ENCODE measurements at regions not wholly inside any gene's neighbourhood (a gene's known extent, or its start where the extent isn't known, plus 50 kb on each side); places are given as distances from the start of the nearest gene placed in this dataset.

DNA sequence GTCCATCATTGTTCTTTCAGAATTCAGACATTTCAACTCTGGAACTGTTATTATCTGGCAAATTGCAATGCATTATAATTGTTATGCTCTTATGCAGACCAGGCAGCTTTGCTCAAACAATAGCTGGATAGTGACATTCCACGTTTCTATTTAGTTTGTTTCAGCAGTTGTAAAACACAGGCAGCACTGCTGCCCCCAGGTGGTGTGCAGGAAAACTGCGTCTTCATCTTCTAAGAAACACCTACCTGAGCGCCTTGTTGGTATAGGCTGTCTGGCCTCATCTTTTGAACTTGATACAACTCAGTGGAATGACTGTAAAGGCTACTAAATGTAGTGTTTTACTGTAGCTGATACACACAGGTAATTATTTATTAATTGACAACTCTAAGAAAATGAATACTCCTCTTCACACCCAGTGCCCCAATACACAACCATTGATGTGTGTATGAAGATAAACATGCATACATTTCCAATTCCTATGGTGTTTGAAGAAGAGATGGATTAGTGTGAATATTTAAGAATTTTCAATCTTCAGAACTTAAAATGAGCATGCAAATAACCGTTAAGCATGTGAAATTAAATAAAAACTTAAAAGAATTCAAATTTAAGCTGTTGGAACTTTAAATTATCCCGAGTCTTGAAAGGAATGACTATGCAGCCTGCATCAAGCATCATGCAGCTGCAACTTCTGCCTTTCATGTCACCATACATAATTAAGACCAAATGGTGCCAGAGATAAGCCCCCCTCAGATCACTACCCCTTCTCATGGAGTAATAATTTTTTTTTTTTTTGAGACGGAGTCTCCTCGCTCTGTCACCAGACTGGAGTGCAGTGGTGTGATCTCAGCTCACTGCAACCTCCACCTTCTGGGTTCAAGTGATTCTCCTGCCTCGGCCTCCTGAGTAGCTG, 85.6 kb downstream of the CD8B2 start:
- intact Hi-C loops (cut with DNase I): no loop called here
- TF ChIP-seq, protein P1, sequence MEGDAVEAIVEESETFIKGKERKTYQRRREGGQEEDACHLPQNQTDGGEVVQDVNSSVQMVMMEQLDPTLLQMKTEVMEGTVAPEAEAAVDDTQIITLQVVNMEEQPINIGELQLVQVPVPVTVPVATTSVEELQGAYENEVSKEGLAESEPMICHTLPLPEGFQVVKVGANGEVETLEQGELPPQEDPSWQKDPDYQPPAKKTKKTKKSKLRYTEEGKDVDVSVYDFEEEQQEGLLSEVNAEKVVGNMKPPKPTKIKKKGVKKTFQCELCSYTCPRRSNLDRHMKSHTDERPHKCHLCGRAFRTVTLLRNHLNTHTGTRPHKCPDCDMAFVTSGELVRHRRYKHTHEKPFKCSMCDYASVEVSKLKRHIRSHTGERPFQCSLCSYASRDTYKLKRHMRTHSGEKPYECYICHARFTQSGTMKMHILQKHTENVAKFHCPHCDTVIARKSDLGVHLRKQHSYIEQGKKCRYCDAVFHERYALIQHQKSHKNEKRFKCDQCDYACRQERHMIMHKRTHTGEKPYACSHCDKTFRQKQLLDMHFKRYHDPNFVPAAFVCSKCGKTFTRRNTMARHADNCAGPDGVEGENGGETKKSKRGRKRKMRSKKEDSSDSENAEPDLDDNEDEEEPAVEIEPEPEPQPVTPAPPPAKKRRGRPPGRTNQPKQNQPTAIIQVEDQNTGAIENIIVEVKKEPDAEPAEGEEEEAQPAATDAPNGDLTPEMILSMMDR (IDR thresholded peaks at IDR 0.05; ENCODE audit: borderline replicate concordance, extremely low read depth, insufficient read depth): peak; percentile 27
- FAIRE-seq (no peak), DNase-seq (peak in 1 of 5 donors; percentile 23)
- no peaks in the 10 kb centered on the region for H3K36me3 ChIP-seq (ENCODE audit: control insufficient read depth in 2 of 3, insufficient read depth in 3 of 3, low read length in 3 of 3)
- no peaks in the 10 kb centered on the region for H3K27me3 ChIP-seq (ENCODE audit: control insufficient read depth, insufficient read depth, low read length)
- H3K4me3 ChIP-seq (ENCODE audit: low read length in 3 of 3): no peak overlapping the region
- H3K4me1 ChIP-seq (ENCODE audit: control insufficient read depth in 2 of 3, insufficient read depth in 2 of 3, low read depth in 1 of 3, low read length in 3 of 3): peaks cover 0 to 3% (median 2%) of the 10 kb centered on the region in 3 donors
- no peaks in the 10 kb centered on the region for H3K9me3 ChIP-seq (ENCODE audit: control insufficient read depth in 2 of 3, insufficient read depth in 1 of 3, low read length in 3 of 3)
- no peak overlapping the region for H3K27ac ChIP-seq (ENCODE audit: low read depth in 2 of 2, low read length in 2 of 2)
- H3K9ac ChIP-seq (ENCODE audit: low read length in 3 of 3): no peak overlapping the region

DNA sequence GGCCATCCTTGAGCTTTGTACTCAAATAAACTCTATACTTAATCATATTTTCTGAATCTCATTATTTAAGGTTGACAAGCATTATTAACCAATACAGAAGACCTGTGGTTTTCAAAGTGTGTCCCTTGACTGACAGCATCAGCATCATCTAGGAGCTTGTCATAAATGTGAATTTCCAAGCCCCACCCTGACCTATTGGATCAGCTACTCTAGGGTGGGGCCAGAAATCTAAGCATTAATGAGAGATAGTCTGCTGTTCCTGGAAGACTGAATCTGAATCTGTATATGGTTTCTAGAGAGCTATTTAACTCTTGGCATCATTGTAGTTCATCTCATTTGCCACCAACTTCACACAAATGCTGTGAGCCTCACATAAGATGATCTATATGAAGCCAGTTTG, 86.6 kb downstream of the CD8B2 start:
- no peak for DNase-seq
- Histone ChIP-seq H3K27ac (ENCODE audit: low read depth in 2 of 2, low read length in 2 of 2) (no peak overlapping the region), H3K27me3 (ENCODE audit: control insufficient read depth, insufficient read depth, low read length) (no peaks in the 10 kb centered on the region), H3K36me3 (ENCODE audit: control insufficient read depth in 2 of 3, insufficient read depth in 3 of 3, low read length in 3 of 3) (no peaks in the 10 kb centered on the region), H3K4me1 (ENCODE audit: control insufficient read depth in 2 of 3, insufficient read depth in 2 of 3, low read depth in 1 of 3, low read length in 3 of 3) (peaks cover 0 to 3% (median 2%) of the 10 kb centered on the region in 3 donors), H3K4me3 (ENCODE audit: low read length in 3 of 3) (no peak overlapping the region), H3K9me3 (ENCODE audit: control insufficient read depth in 2 of 3, insufficient read depth in 1 of 3, low read length in 3 of 3) (no peaks in the 10 kb centered on the region), H3K9ac (ENCODE audit: low read length in 3 of 3) (no peak overlapping the region)
- intact Hi-C loops (cut with DNase I): no loop called here
- TF ChIP-seq, protein P1 (IDR thresholded peaks at IDR 0.05; ENCODE audit: borderline replicate concordance, extremely low read depth, insufficient read depth): no peak
- no peak for FAIRE-seq

DNA sequence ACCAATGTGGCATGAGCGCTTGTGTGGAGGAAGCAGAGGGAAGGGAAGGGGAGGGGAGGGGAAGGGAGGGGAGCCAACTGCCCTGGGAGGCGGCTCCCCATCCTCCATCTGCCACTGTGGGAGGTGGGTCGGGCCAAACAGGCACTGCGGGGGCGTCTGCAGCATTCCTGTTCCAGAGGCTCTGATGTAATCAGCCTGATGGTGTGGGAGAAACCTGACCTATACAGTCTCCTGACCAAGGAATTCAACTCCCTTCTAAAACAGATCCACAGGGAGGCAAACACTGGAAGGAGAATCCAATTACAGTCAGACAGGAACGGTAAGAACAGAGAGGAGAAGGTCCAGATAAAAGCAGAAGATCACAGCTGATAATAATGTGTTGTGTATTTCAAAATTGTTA, 88.8 kb downstream of the CD8B2 start:
- DNase-seq: peak; percentile 83 to 96 (median 95)
- Histone ChIP-seq H3K4me1 (ENCODE audit: control insufficient read depth in 2 of 3, insufficient read depth in 2 of 3, low read depth in 1 of 3, low read length in 3 of 3) (peaks cover 0 to 3% (median 2%) of the 10 kb centered on the region in 3 donors), H3K27ac (ENCODE audit: low read depth in 2 of 2, low read length in 2 of 2) (peak overlapping the region in 1 of 2 donors; percentile 87), H3K9me3 (ENCODE audit: control insufficient read depth in 2 of 3, insufficient read depth in 1 of 3, low read length in 3 of 3) (no peaks in the 10 kb centered on the region), H3K36me3 (ENCODE audit: control insufficient read depth in 2 of 3, insufficient read depth in 3 of 3, low read length in 3 of 3) (no peaks in the 10 kb centered on the region), H3K27me3 (ENCODE audit: control insufficient read depth, insufficient read depth, low read length) (no peaks in the 10 kb centered on the region), H3K9ac (ENCODE audit: low read length in 3 of 3) (no peak overlapping the region), H3K4me3 (ENCODE audit: low read length in 3 of 3) (no peak overlapping the region)
- no peak for FAIRE-seq
- intact Hi-C loops (cut with DNase I): no loop called here
- TF ChIP-seq, protein P1 (IDR thresholded peaks at IDR 0.05; ENCODE audit: borderline replicate concordance, extremely low read depth, insufficient read depth): no peak
